Heart right ventricle (tissue), 16 donors: ENCODE measurements at regions not wholly inside any gene's neighbourhood (a gene's known extent, or its start where the extent isn't known, plus 50 kb on each side); places are given as distances from the start of the nearest gene placed in this dataset.

Experiments used
- ATAC-seq, 8 donors: fragments of 200-7000 bp; cut with Tn5 transposase; one replicate each; pipeline ENCODE4 v1.9.1; 2020; ENCODE audit warnings: mild to moderate bottlenecking in 8 of 8, moderate library complexity in 8 of 8, moderate number of reproducible peaks in 1 of 8
- DNase-seq, 2 donors: peaks; one replicate each; pipeline ENCODE4 v3.0.0-alpha.2; 2020
- H3K27ac ChIP-seq, 10 donors: fragments of 200-600 bp; sonication (generic) in 2 of 10; one replicate each; pipeline versions ENCODE4 v1.5.0 to v1.8.0; 2020 to 2022; ENCODE audit warnings: mild to moderate bottlenecking in 3 of 10
- H3K27me3 ChIP-seq, 7 donors: fragments of 200-600 bp; one replicate each; pipeline ENCODE4 v1.8.0; 2021 to 2022; ENCODE audit warnings: mild to moderate bottlenecking in 2 of 7
- H3K36me3 ChIP-seq, 9 donors: fragments of 200-600 bp; sonication (generic) in 1 of 9; one replicate each; pipeline versions ENCODE4 v1.5.0 to v1.8.0; 2020 to 2022; ENCODE audit warnings: mild to moderate bottlenecking in 2 of 9
- H3K4me1 ChIP-seq, 9 donors: fragments of 200-600 bp; sonication (generic) in 1 of 9; one replicate each; pipeline versions ENCODE4 v1.5.0 to v1.8.0; 2020 to 2022; ENCODE audit warnings: mild to moderate bottlenecking in 4 of 9
- H3K4me3 ChIP-seq, 10 donors: fragments of 200-600 bp; sonication (generic) in 2 of 10; one replicate each; pipeline versions ENCODE4 v1.5.0 to v1.8.0; 2020 to 2022; ENCODE audit warnings: mild to moderate bottlenecking in 7 of 10, moderate library complexity in 2 of 10
- H3K9me3 ChIP-seq, 11 donors: fragments of 200-600 bp in 10 of 11; sonication (generic) in 2 of 11; one replicate each; pipeline versions ENCODE4 v1.5.0 to v1.8.0; 2013 to 2022; ENCODE audit warnings: mild to moderate bottlenecking in 2 of 11, control low read depth in 1 of 11, moderate library complexity in 1 of 11
- WGBS, 2 donors: extraction: QIAGEN DNeasy Blood & Tissue Kit; methylation state at CpG; one replicate each; pipeline ENCODE4 v1.1.7; 2013; ENCODE audit warnings: inconsistent platforms in 1 of 2; 5-methylcytosine and 5-hydroxymethylcytosine counted together
- intact Hi-C, 10 donors: fragments of 100-400 bp; cut with DNase I; formaldehyde crosslinking; loops; one replicate each; pipeline versions ENCODE4 v1.11.1 to v1.14.2; 2022
- TF ChIP-seq, protein P1 (sequence below), 9 donors: fragments of 200-600 bp; sonication (generic) in 2 of 9; IDR thresholded peaks; one replicate each; pipeline versions ENCODE4 v1.5.0 to v1.8.0; 2021 to 2022; ENCODE audit warnings: antibody characterized with exemption in 9 of 9, mild to moderate bottlenecking in 5 of 9, moderate library complexity in 1 of 9
- donor health status: Arrhythmogenic right ventricular cardiomyopathy.
- donor health status: ischemic (EF 13 %, LVEDD 7.1; RV severe dilation, severe dysfunction).
- donor health status: healthy with polysubstance abuse.
- donor health status: DM: no; HTN: yes; CAD: no.
- donor health status: DM: no; HTN: no; CAD: no.
- donor health status: ischemic (EF 25% LVEDD 6.9; RV normal size, moderate dysfunction).
- donor health status: ischemic (EF 25% LVEDD 5.7; RV mildly dilated, moderate dysfunction).
- donor health status: healthy.
- donor health status: DM: yes; HTN: yes; CAD: no.
- donor health status: Ischemic cardiomyopathy.
- donor health status: ischemic (EF 35%, LVEDD 5.7; RV mildly dilated, moderate dysfunction).
- donor health status: nonischemic (EF 11% LVEDD 7.7; RV severe dilation, severe dysfunction).
- donor health status: DM: yes; HTN: yes; CAD: no.
- donor health status: PGD.
- donor health status: ischemic (EF 29% LVEDD 5.4; RV normal size, mild dysfunction).
- donor health status: nonischemic (EF 23%, LVEDD 6.1; RV moderate dilation, normal function).

- intact Hi-C loops: no loop called here
Measured at GRCh38 chr2:241988146-241988545, 118.6 kb downstream of the RTP5 start.

DNA sequence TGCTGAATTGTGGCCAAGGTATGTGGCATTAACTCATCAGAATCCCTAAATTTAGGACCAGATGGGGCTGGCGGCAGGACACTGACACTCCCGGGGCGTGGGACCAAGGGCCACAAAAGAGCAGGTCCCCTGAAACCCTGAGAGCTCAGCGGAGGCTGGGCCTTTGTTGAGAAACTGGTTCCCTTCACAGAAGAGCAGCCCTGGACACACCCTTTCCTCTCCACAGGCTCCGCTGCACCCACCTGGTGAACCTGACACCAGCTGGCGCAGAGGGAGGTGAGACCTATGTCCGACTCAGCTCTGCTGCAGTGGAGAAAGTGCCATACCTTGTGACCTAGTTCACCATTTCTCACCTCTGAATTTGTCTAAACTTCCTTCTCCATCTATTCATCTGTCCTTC lies 119.5 kb downstream of the RTP5 start:
- no peaks in the 10 kb centered on the region for H3K9me3 ChIP-seq
- H3K36me3 ChIP-seq: no peaks in the 10 kb centered on the region
- DNase-seq (no peak), ATAC-seq (no peak)
- TF ChIP-seq, protein P1, sequence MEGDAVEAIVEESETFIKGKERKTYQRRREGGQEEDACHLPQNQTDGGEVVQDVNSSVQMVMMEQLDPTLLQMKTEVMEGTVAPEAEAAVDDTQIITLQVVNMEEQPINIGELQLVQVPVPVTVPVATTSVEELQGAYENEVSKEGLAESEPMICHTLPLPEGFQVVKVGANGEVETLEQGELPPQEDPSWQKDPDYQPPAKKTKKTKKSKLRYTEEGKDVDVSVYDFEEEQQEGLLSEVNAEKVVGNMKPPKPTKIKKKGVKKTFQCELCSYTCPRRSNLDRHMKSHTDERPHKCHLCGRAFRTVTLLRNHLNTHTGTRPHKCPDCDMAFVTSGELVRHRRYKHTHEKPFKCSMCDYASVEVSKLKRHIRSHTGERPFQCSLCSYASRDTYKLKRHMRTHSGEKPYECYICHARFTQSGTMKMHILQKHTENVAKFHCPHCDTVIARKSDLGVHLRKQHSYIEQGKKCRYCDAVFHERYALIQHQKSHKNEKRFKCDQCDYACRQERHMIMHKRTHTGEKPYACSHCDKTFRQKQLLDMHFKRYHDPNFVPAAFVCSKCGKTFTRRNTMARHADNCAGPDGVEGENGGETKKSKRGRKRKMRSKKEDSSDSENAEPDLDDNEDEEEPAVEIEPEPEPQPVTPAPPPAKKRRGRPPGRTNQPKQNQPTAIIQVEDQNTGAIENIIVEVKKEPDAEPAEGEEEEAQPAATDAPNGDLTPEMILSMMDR (IDR thresholded peaks at IDR 0.05): no peak
- no peak overlapping the region for H3K4me3 ChIP-seq
- no peaks in the 10 kb centered on the region for H3K4me1 ChIP-seq
- H3K27ac ChIP-seq: no peak overlapping the region
- WGBS, 2 donors: 83 to 95% methylated on average over 6 to 7 of the region's 7 CpGs
- intact Hi-C loops: no loop called here
- H3K27me3 ChIP-seq: peaks cover 0 to 2% (median 0%) of the 10 kb centered on the region in 7 donors

More at GRCh38 chr2:241988146-241988545, 118.6 kb downstream of the RTP5 start:
- Histone ChIP-seq H3K4me3 (no peak overlapping the region), H3K27ac (no peak overlapping the region), H3K9me3 (no peaks in the 10 kb centered on the region), H3K36me3 (no peaks in the 10 kb centered on the region), H3K27me3 (no peaks in the 10 kb centered on the region), H3K4me1 (no peaks in the 10 kb centered on the region)
- TF ChIP-seq, protein P1 (IDR thresholded peaks at IDR 0.05): no peak
- 84 to 93% methylated on average over 11 of the region's 11 CpGs for WGBS, 2 donors
- ATAC-seq (no peak), DNase-seq (no peak)

- Histone ChIP-seq H3K36me3 (no peaks in the 10 kb centered on the region), H3K4me3 (no peak overlapping the region), H3K4me1 (no peaks in the 10 kb centered on the region), H3K9me3 (no peaks in the 10 kb centered on the region), H3K27me3 (peaks cover 0 to 8% (median 0%) of the 10 kb centered on the region in 7 donors), H3K27ac (no peak overlapping the region)
- no peak for DNase-seq
- TF ChIP-seq, protein P1 (IDR thresholded peaks at IDR 0.05): no peak
- 84 to 86% methylated on average over 2 of the region's 2 CpGs for WGBS, 2 donors
- no peak for ATAC-seq
- intact Hi-C loops: no loop called here
Measured at GRCh38 chr2:241990466-241990865, 120.9 kb downstream of the RTP5 start.

GRCh38 chr2:241991299-241991698 lies 121.8 kb downstream of the RTP5 start:
- H3K4me1 ChIP-seq: no peaks in the 10 kb centered on the region
- no peak for ATAC-seq
- TF ChIP-seq, protein P1 (IDR thresholded peaks at IDR 0.05): no peak
- no peaks in the 10 kb centered on the region for H3K36me3 ChIP-seq
- H3K27ac ChIP-seq: no peak overlapping the region
- WGBS, 2 donors: 88 to 89% methylated on average over 24 to 26 of the region's 26 CpGs
- H3K9me3 ChIP-seq: no peaks in the 10 kb centered on the region
- intact Hi-C loops: no loop called here
- DNase-seq: no peak
- no peak overlapping the region for H3K4me3 ChIP-seq
- H3K27me3 ChIP-seq: peaks cover 0 to 8% (median 0%) of the 10 kb centered on the region in 7 donors
